Mononuclear cell (primary cell): ENCODE measurements at regions not wholly inside any gene's neighbourhood (a gene's known extent, or its start where the extent isn't known, plus 50 kb on each side); places are given as distances from the start of the nearest gene placed in this dataset.

Experiments used
- H3K27me3 ChIP-seq: 2 replicates; pipeline ENCODE4 v1.6.0; 2011; ENCODE audit warnings: low read length, control low read depth; ENCODE audit not compliant: insufficient read depth
- H3K4me1 ChIP-seq: 2 replicates; pipeline ENCODE4 v1.5.1; 2011; ENCODE audit warnings: mild to moderate bottlenecking, low read length, control low read depth; ENCODE audit not compliant: insufficient read depth
- H3K4me3 ChIP-seq: 2 replicates; pipeline ENCODE4 v1.5.1; 2011; ENCODE audit warnings: mild to moderate bottlenecking, low read length, moderate library complexity
- H3K9me3 ChIP-seq: 2 replicates; pipeline ENCODE4 v1.5.1; 2011; ENCODE audit warnings: low read depth, mild to moderate bottlenecking, control low read depth, low read length

GRCh38 chr1:90809996-90810395 is 92.9 kb upstream of the BARHL2 start:
- no peaks in the 10 kb centered on the region for H3K9me3 ChIP-seq

DNA sequence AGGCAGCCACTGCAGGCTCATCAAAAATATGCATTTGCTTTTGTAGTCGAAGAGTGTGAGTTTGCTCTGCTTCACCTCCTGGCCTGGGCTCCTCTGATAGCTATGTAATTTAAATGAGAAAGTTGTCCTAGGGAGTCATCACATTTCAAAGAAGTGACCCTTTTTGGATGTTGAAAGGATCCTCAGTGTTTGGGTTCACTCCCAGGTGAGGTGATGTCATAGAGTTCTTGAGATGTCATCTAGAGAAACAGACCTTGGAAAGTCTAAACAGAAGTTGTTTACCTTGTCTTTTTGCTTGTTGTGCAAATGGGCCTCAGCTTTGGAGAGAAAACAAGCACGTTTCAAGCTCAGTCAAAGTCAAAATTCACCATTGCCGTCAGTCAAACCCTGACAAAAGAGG is 92.0 kb upstream of the BARHL2 start:
- Histone ChIP-seq H3K4me3 (no peak overlapping the region), H3K9me3 (no peaks in the 10 kb centered on the region), H3K27me3 (peaks cover 13% of the 10 kb centered on the region), H3K4me1 (no peaks in the 10 kb centered on the region)

More at GRCh38 chr1:90809996-90810395, 92.9 kb upstream of the BARHL2 start:
- H3K27me3 ChIP-seq: peaks cover 13% of the 10 kb centered on the region
- no peaks in the 10 kb centered on the region for H3K4me1 ChIP-seq
- H3K4me3 ChIP-seq: no peak overlapping the region

GRCh38 chr1:90807329-90807728 is 90.2 kb upstream of the BARHL2 start:
- H3K4me1 ChIP-seq: no peaks in the 10 kb centered on the region
- no peak overlapping the region for H3K4me3 ChIP-seq
- H3K27me3 ChIP-seq: peaks cover 20% of the 10 kb centered on the region
- no peaks in the 10 kb centered on the region for H3K9me3 ChIP-seq

DNA sequence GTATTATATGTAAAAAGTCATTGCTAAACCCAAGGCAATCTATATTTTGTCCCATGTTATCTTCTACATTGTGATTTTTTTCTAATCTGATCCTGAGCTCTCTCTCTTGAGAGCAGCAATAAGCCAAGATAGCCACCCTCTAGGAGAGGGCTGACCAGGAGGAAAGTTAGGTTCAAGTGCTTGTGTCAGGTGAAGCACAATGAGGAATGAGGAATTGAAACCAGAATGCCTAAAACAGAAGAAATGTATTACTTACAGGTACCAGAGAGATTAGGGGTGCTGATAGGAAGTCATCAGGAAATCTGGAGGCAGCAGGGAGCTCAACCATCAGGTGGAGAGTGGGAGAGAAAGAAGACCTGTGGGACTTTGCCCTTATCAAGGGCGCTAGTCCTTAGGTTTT is 85.5 kb upstream of the BARHL2 start:
- Histone ChIP-seq H3K4me3 (no peak overlapping the region), H3K9me3 (no peaks in the 10 kb centered on the region), H3K4me1 (no peaks in the 10 kb centered on the region), H3K27me3 (peaks cover 26% of the 10 kb centered on the region)

DNA sequence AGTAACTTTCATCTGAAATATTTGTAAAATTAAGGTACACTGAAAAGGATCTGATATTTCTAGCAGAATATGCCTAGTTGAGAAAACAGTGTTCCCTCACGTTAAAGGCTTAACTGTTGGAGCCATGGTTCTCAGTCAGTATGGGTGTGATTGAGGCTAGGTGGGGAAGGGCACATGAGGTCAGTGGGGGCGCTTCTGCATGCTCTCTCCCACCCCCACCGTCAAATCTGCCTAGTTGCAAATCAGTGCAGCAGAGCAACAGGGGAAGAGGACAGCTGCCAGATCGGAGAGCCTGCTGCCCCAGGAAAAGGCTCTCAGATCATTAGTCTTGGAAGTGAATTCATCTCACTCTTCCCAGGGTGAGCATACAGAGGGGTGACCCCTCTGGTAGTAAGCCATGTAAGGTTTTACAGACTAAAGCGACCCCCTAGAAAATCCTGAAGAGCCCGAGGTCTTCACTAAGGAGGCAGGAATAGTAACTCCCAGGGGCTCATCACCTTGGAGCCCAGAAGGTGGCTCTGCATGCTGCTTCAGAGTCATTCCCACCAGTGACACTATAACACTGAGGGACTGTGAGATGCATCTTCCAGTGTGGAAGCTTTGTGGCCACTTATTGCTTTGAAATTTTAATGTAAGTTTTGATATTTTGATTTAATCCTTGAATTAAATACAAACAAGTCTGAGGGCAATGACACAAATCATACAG is 83.1 kb upstream of the BARHL2 start:
- Histone ChIP-seq H3K27me3 (peaks cover 17% of the 10 kb centered on the region), H3K9me3 (no peaks in the 10 kb centered on the region), H3K4me1 (no peaks in the 10 kb centered on the region), H3K4me3 (no peak overlapping the region)

DNA sequence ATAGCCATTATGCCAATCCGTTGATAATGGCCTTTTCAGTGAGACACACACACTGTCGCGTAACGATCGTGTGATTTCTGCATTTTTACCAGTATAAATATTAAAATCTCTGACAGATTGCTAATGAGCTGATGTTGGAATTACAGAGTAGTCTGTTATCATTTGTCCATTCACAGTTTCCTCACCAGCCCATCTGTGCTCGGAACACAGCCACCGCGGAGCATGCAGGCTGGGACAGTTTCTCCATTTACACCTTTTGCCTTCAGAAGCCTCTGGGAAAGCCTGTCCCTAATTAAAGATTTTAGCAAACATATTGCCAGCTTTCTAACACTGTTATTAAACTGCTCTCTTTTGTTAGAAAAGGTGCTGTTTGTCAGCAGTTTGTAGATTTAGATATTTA is 82.2 kb upstream of the BARHL2 start:
- H3K9me3 ChIP-seq: no peaks in the 10 kb centered on the region
- no peak overlapping the region for H3K4me3 ChIP-seq
- peaks cover 16% of the 10 kb centered on the region for H3K27me3 ChIP-seq
- H3K4me1 ChIP-seq: no peaks in the 10 kb centered on the region

GRCh38 chr1:90798883-90799282 is 81.8 kb upstream of the BARHL2 start:
- no peak overlapping the region for H3K4me3 ChIP-seq
- H3K27me3 ChIP-seq: peaks cover 16% of the 10 kb centered on the region
- H3K4me1 ChIP-seq: no peaks in the 10 kb centered on the region
- H3K9me3 ChIP-seq: no peaks in the 10 kb centered on the region

DNA sequence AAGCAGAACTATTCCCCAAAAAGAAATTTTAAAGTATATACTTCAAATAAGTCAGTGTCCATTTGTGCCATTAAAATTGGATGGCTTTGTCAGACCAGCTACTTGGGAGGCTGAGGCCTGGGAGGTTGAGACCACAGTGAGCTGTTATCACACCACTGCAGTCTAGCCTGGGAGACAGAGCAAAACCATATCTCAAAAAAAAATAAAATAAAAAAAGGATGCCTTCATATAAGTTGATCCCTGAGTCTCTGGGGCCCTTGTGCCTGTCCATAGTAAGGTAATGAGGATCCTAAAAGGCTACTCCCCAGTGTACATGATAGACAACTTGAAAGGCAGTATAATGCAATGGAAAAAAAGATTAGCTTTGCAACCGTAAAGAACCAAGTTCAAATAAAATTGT is 81.2 kb upstream of the BARHL2 start:
- Histone ChIP-seq H3K4me1 (no peaks in the 10 kb centered on the region), H3K9me3 (no peaks in the 10 kb centered on the region), H3K27me3 (peaks cover 11% of the 10 kb centered on the region), H3K4me3 (no peak overlapping the region)

DNA sequence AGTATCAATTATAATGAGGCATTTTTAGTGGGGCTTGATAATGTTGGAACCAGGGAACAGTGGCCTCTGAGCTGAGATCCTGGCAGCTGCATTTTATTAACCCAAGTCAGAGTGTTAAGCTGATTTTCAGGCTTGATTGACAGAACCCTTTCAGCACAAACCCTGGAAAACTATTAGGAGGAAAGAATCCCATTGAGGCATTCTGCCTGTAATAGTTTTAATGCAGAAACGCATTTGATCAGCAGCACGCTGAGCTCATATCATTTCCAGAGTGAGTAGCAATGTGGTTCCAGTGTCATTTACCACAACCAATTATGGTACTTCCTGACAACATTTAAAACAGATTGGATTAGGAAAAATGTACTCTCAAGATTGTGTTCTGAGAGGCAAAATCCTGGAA is 78.3 kb upstream of the BARHL2 start:
- Histone ChIP-seq H3K9me3 (no peaks in the 10 kb centered on the region), H3K4me1 (no peaks in the 10 kb centered on the region), H3K4me3 (no peak overlapping the region), H3K27me3 (peaks cover 9% of the 10 kb centered on the region)

DNA sequence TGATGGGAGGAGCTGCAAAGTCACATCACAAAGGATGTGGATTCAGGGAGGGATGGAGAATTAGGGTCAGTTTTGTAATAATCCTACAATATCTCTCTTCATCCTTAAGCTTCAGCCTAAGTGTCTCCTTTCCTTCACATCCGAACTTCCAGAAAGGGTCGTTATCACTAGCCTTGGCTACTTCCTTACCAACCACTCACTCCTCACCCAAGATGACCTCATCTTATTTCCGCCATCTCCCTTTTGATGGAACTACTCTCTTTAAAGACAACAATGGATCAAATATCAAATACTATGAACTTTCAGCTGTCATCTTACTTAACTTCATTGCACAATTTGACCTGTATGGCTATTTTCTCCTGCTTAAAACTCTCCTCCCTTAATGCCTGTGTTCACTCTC is 69.6 kb upstream of the BARHL2 start:
- Histone ChIP-seq H3K4me3 (no peak overlapping the region), H3K9me3 (no peaks in the 10 kb centered on the region), H3K4me1 (no peaks in the 10 kb centered on the region), H3K27me3 (peaks cover 4% of the 10 kb centered on the region)

DNA sequence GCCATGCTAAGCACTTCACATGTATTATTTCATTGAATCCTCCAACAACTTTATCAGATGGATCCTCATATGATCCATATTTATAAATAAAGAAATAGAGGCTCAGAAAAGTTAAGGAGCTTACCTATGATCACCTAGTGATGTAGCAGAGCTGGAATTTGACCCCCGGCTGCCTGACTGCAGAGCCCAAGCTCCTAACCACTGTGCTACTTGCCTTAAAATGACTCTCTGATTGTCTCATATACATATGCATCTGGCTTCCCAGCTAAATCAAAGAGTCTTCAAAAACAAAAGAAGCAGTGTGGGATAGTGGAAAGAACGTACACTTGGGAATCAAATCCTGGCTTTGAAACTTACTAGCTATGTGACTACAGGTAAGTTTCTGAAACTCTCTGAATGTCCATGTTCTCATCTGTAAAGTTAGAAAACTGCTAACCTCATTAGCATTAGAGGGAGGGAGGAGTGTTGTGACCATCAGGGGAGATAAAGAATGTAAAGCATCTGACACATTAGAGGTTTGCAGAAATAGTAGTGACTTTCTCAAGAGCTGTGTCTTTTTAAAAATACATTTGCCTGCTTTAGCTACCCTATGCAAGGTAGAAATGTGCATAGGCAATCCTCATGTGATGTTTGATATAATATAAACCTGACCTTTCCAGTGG is 67.2 kb upstream of the BARHL2 start:
- Histone ChIP-seq H3K4me1 (no peaks in the 10 kb centered on the region), H3K9me3 (no peaks in the 10 kb centered on the region), H3K27me3 (peaks cover 4% of the 10 kb centered on the region), H3K4me3 (no peak overlapping the region)

DNA sequence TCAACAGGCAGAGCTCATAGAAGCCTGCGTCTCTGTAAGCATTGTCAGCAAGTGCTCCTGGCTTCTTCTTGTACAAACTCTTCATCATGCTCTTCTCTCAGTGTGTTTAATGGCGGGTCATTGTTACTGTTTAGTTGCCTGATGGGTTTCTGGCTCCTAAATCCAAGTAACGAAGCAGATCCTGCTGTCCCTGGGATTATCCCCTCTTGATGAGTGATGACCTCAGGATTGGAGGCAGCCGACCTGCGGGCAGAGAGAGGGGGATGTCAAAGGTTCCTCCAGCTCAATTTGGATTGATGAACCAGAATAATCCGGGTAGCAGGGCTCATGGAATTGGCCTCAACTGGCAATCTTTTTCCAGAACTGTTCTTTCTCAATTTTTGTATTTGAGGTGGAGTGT is 66.1 kb upstream of the BARHL2 start:
- peaks cover 4% of the 10 kb centered on the region for H3K27me3 ChIP-seq
- H3K9me3 ChIP-seq: no peaks in the 10 kb centered on the region
- no peaks in the 10 kb centered on the region for H3K4me1 ChIP-seq

GRCh38 chr1:90782046-90782445 is 64.9 kb upstream of the BARHL2 start:
- H3K4me1 ChIP-seq: no peaks in the 10 kb centered on the region
- no peaks in the 10 kb centered on the region for H3K9me3 ChIP-seq
- H3K27me3 ChIP-seq: peaks cover 6% of the 10 kb centered on the region
- no peak overlapping the region for H3K4me3 ChIP-seq

More for the DNA sequence above, 66.1 kb upstream of the BARHL2 start:
- H3K4me3 ChIP-seq: no peak overlapping the region

GRCh38 chr1:90781534-90781933 is 64.4 kb upstream of the BARHL2 start:
- Histone ChIP-seq H3K4me1 (no peaks in the 10 kb centered on the region), H3K9me3 (no peaks in the 10 kb centered on the region), H3K27me3 (peaks cover 7% of the 10 kb centered on the region), H3K4me3 (no peak overlapping the region)

- Histone ChIP-seq H3K4me3 (no peak overlapping the region), H3K27me3 (peaks cover 7% of the 10 kb centered on the region), H3K4me1 (no peaks in the 10 kb centered on the region), H3K9me3 (no peaks in the 10 kb centered on the region)
Measured at GRCh38 chr1:90780981-90781380, 63.9 kb upstream of the BARHL2 start.

- no peaks in the 10 kb centered on the region for H3K9me3 ChIP-seq
- H3K27me3 ChIP-seq: peaks cover 7% of the 10 kb centered on the region
- no peak overlapping the region for H3K4me3 ChIP-seq
- H3K4me1 ChIP-seq: no peaks in the 10 kb centered on the region
Measured at GRCh38 chr1:90779573-90779972, 62.5 kb upstream of the BARHL2 start.
